Eye (tissue), 1 donor: ENCODE measurements at regions not wholly inside any gene's neighbourhood (a gene's known extent, or its start where the extent isn't known, plus 50 kb on each side); places are given as distances from the start of the nearest gene placed in this dataset.
A peak's percentile ranks its signal among the peaks of the same experiment; 100 is the strongest.
"Not testable (repeated sequence)": the region's sequence is repeated elsewhere in the genome, so short reads cannot be mapped to it uniquely, and the experiment has no call there.

Experiments
- DNase-seq: peaks from one replicate; pipeline ENCODE4 v3.0.0-alpha.2; 2015

DNA sequence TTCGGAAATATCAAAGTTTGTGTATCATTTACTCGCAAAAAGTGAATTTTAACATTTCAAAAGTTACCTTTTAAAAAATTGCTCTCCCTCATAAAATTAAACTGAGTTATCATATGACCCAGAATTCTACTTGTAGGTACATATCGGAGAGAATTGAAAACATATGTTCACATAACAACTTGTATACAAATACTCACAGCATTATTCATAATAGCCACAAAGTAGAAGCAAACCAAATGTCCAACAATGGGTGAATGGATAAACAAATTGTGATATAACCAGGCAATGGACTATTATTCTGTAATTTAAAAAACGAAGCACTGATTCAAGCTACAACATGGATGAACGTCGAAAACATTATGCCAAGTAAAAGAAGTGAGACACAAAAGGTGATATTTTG lies 412.0 kb upstream of the TCF4 start:
- no peak for DNase-seq

DNA sequence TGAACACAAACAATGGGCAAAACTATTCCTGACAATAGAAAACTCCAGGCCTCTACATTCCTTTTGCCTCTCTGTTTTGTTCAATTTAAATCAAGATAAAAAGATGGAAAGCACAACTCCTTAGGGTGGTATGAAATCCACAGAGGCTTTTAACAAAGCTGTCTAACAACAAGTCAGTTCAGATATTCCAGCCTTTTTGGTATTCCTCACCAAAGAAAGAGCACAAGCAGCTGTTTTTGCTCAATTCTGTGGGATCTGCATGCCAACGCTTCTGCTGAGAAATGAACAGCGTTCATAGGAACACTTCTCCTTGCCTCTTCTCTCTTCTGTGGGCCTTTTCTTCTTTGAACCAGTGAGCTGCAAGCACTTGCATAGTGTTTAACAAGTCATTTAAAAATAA lies 411.6 kb upstream of the TCF4 start:
- no peak for DNase-seq

DNA sequence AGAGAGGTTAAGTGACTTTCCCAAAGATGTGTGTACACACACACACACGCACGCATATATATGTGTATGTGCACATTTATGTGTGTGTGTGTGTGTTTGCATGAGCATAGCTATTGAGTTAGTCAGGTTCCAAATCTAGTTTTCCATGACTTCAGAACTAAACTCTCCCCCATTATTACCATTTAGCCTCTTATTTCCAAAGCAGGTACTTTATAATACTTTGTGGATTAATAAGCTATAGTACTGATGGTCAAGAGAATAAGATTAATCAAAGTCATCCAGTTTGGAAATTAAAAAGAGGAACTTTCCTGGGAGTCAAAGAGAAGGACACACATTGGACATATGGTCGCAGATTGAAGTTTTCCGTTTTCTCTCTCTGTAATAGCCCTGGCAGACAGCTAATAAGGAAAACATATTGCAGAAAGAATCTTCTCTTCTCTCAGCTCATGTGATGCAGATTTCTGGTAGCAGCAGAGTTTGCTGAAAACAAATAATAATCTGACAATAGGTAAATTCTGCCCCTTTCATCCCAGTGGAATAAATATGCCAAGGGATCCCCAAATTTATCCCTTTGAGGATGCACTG lies 410.9 kb upstream of the TCF4 start:
- DNase-seq: peak; percentile 30

DNA sequence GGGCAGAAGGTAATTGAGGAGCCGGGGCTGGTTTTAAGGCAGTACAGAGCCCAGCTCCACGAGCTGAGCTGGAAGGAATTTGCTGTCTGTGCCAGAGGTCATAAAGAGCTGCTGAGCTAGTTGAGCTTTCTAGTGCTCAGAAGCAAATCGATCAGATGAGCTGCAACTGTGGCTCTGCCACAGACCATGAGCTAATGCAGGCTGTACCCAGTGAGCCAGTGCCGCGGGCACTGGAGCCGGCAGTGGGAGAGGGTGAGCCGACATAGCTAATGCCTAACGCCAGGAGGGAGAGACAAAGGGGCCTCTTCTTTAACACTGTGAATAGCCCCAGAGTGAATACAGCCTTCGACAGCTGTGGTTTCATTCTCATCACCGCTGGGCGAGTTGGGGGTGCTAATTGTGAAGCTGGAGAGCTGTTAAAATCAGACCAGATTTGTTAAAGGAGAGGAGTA lies 410.1 kb upstream of the TCF4 start:
- DNase-seq: peak; percentile 84

DNA sequence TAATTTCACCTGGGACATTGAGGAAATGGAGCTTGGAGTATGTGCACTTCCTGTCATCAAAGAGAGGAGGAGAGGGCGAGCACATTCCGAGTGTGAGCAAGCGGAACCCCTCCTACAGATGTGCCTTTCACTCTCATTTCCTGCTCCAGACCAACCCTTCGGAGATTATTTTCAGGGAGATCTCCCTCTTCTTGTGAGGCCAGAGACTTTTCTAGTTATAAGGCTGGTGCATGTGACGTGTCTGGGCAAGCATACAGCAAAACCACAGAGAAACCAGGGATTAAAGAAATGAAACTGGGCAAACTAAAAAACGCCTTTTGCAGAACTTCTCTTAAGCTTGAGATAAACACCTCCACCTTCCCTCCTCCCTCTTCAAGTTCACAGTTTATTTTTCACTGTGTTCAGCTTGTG lies 409.2 kb upstream of the TCF4 start:
- DNase-seq: no peak

DNA sequence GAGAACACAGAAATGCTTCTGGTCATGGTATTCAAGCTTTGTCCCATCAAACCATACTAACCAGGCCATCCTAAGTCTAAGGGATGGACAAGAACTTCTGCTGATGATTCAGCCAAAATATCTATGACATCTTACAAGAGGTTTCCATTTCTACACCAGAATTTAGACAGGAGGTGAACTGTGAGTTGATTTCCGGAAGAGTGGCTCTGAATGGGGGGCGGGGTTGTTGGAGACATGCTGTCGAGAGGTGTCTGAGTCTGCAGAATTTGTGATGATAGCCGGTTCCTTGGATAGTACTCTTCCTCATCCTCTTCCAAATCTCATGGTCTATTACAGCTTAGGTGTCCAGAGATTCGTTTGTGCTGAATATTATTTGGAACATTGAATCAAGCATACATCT lies 408.7 kb upstream of the TCF4 start:
- DNase-seq: no peak

DNA sequence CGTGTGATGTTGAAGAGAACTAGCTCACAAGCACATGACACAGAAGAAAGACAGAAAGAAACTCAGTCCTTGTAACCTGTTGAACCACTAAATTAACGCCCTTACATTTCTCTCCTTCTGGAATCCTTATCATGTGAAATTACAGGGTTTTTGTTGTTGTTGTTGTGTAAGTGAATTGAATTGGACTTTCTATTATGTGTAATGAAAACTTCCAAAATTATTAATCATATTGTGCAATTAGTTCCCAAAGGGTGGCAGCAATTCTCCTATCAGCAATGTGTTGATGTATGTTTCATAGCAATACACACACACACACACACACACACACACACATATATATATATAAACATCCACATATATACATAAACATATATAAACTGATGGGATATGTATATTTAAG lies 402.2 kb upstream of the TCF4 start:
- DNase-seq: no peak

DNA sequence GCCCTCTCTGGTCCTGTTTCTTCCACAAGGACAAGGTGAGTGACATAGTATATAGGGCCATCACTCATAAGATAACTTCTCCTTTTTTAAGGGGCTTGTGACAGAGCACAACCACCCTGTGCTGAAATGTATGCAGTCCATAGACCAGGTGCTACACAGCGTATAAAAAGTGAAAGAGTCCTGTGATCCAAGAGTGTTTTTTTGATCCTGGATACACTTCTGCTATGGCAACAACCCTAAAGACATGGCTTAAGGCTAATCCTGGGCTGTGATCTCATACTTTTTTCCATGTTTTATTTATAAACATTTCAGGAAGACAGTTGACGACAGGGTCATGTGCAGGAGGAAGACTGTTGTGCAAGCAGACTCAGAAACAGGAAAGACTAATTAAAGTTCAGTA lies 400.5 kb upstream of the TCF4 start:
- DNase-seq: peak; percentile 7

DNA sequence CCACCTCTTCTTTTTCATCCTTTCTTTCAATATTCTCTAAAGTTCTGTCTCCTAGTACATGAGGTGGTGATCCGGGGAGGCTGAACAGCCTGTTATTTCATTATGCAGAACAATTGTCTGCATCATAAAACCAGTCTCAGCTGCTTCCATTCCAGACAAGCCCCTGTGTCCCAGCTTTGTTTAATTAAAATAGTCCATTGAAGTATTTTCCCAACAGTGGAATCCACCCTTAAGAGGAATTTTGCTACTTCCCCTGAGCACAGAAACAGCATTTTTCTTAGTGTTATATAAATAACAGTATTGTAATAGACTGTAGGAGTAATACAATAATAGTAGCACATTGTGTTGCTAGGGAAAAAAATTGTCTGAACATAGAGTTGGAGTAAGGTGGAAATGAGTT lies 395.4 kb upstream of the TCF4 start:
- no peak for DNase-seq

DNA sequence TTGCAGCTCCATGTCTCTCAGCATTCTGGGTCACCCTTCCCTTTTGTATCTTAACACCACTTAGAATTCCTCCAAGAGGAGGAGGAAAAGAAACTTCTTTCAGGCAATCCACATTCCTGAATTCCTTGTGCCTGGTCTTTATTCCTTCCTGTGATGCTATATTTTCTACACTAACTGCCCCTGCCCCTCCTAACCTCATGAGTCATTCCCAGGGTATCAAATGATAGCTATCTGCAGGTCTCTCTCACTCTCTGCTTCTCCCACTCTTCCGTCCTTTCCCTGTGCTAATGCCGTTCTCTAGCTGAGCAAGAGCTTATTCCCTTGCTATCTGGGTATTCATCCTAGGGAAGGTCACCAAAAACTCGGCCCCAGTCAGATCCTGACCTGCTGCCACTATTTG lies 395.0 kb upstream of the TCF4 start:
- DNase-seq: no peak

DNA sequence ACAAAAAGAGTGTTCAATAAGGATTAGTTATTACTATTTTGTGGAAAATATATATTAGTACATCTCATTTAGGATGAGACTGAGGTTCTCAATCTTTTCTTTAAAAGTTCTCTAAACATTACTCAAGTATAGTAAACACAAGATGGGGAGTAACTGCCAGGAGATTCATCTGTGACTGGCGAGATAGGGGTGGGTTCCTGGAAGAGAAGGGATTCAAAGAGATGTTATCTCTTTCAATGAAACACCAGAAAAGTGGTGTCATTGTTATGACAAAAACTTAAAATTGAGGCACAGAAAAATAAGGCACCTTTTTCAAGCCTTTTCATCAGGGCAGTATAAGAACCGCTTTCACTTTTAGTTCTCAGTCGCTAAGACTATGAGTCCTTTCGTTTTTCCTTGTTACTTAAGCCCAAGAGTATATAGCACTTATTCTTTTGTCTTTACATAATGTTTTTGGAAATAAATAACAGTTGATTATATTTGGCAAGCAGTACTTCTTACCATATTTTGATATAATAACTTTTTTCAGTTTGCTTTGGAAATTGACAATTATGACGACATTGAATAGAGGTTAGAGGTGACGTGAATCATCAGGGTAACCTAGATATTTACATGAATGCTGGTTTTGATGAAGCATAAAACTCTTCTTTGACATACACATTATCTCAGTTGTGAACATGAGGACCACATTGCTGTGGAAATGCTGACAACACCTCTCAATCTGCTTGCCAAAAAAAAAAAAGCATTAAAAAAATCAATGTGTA lies 393.9 kb upstream of the TCF4 start:
- no peak for DNase-seq

DNA sequence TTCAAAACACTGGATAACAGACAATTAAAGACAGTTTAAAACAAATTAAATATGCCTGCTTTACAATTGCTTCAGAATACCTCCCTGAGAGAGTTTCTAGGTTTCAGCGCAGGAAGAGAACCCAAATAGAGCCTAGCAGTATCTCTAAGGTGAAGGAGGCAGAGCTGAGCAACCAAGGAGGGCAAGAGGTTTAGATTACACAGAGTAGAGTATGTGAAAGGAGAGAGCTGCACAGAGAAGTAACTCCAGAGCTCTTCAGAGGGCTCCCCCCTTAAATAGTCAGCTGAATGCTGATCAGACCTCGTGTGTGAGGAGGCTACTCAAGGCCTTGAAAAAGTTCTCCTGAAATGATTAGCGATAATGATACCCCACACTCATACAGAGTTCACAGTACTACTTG lies 386.5 kb upstream of the TCF4 start:
- DNase-seq: no peak

DNA sequence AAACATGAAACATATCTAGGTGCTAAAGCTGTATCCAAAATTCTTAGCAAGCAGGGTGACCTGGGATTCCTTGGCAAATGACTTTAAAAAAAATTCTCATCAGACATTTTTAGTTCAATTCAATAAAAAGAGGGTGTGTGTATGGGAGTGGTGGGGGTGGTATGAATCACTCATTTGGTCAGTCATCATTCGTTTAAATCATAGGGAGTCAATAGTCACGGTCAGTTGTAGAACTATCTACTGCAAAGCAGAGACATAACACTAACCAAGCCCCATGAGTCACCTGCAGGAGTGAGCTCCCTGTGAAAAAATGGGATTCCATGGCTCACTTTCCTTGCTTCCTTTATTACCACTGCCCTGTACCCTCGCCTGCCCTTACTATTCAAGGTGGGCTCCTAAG lies 380.6 kb upstream of the TCF4 start:
- no peak for DNase-seq

DNA sequence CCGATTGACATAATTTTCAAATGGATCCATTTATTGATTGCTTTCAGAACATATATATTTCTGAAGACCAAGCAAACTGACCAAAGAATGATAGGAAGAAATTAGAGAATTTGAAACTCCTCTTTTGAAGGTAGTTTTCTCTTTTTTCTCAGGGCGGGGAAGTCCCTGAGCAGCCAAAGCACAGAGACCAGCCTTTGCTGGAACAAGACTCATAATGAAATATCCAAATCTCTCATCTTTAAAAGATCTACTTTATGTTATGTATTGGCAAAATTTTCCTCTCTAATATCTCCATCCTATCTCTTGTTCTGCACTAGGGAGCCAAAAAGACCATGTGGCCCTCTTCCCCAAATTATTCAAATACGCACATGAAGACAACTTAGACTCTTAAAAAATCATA lies 379.0 kb upstream of the TCF4 start:
- DNase-seq: no peak

DNA sequence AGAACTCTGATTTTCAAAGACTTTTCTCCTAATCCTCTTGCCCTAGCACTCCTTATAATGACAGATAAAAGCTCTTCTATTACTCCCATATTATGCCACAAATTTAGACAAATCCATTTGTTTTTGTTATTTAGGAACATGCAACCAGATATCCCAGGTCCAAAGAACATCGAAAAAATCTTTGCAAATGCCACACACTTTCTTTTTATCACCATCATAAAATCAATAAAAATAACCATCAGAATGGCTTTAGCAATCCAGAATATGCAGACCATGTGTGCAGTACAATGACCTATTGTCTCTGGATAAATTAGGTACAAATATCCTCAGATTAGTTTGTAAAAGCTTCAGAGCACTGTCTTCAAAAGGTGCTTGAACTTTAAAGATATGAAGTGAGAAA lies 376.2 kb upstream of the TCF4 start:
- DNase-seq: no peak

DNA sequence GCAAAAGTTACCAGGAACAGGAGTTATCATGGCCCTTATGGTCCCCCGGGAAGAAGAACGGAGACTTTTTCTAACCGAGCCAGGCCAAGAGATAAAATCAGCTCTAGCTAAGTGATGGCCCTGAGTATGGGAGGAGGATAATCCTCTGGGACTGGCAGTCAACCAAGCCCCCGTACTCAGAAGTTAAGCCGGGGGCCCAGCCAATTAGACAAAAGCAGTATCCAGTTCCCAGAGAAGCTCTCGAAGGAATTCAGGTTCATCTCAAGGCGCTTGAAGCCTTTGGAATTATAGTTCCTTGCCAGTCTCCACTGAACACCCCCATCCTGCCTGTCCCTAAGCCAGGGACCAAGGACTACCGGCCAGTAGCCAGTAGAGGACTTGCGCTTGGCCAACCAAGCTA lies 365.3 kb upstream of the TCF4 start:
- DNase-seq: no peak

DNA sequence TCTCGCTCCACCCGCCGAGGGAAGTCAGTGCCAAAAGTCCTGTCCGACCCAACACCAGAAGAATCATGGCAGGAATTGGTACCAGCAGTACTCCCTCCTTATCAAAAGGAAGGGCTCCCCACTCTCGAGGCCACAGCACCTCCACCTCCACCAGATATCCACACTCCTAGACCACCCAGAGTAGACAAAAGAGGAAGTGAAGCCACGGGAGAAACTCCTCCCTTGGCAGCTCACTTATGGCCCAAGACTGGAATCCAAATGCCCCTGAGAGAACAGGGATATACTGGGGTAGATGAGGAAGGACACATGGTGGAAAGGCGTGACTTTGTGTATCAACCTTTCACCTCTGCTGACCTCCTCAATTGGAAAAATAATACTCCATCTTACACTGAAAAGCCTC lies 363.7 kb upstream of the TCF4 start:
- DNase-seq: not testable (repeated sequence)

DNA sequence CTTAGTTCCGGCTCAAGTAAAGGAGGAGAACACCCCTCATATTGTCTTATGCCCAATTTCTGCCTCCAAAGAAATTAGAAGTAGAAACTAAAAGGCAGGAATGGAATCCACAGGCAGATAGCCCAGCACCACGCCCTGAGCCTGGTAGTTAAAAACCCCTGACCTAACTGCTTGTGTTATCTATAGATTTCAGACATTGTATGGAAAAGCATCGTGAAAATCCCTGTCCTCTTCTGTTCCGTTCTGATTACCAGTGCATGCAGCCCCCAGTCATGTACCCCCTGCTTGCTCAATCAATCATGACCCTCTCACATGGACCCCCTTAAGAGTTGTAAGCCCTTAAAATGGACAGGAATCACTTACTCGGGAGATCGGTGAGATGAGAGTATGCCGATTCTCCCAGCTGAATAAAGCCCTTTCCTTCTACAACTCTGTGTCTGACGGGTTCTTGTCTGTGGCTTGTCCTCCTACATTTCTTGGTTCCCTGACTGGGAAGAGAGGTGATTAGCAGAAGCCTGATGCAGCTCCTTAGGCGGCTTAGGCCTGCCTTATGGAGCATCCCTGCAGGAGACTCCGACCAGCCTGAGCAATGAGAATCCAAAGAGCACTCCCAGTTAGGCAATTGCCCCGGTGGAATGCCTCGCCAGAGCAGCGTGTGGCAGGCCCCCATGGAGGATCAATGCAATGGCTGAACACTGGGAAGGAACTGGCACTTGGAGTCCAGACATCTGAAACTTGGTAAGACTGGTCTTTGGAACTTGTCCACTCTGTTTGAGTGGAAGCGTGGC lies 362.6 kb upstream of the TCF4 start:
- no peak for DNase-seq

DNA sequence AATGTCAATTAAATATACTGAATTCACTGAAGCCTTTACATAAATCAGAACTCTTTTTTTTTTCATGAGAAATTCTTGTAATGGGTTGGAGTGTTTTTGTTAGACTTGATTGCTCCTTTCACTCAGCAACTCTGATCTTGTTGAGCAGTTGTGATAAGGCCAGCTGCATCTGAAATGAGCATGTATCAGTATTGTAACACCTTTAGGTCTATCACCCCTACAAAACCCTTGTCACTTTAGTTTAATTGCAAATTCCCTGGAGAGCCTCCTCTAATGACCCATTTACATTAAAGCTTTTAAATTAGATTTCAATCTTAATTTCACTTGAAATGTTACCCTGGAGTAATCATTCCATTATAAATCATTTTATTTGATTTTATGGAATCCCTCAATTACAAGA lies 346.8 kb upstream of the TCF4 start:
- peak; percentile 11 for DNase-seq

DNA sequence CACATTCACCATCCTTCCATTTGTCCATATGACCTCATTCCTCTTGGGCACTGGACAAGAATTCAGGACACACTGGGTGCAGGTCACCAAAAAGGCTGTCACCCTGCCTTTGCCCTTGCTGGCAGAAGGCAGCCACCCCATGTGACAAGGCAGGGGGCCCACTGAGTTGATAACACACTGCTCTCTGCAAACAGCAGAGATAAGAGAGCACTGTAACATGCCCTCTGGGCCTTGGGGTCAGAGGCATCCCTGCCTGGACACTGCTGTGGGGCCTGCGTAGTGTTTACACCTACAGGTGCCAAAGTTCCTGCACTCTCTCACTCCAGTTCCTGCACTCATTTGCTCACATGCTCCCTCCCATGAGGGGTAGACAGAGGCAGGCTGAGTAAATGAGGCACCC lies 344.7 kb upstream of the TCF4 start:
- DNase-seq: no peak

DNA sequence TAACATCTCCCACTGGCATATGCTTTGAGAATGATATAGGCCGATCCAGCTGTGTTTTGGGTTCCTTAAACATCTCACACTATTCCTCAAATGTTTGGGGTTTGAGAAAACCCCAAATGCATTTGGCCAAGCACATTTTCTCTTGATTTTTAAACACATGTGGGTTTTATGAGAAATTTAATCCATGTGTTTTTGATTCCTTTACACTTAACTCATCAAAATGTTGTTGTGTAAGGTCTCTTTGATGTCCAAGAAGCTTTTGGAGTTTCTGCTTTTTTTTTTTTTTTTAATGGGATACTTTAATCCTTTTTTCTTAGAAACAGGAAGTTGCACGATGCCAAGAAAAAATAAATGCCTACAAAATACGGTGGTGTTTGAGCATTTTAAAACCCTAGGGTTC lies 339.8 kb upstream of the TCF4 start:
- DNase-seq: peak; percentile 44

DNA sequence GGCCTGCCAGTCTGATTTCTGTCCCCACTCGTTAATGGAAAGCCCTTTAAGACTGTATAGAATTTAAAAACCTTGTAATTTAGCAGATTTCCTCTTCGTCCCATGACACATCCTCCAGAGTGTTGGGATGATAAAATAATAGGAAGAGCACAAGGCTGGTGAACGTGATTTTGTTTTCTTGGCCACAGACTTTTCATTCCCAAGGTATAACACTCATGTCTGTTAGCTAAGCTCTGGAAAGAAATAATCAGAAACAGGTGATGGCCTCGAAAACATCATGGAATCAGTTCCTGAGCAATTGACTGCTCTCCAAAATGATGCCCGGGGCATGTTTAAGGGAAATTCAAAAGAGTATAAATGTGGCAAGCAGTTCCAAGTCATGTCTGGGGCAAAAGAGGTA lies 337.8 kb upstream of the TCF4 start:
- DNase-seq: no peak

DNA sequence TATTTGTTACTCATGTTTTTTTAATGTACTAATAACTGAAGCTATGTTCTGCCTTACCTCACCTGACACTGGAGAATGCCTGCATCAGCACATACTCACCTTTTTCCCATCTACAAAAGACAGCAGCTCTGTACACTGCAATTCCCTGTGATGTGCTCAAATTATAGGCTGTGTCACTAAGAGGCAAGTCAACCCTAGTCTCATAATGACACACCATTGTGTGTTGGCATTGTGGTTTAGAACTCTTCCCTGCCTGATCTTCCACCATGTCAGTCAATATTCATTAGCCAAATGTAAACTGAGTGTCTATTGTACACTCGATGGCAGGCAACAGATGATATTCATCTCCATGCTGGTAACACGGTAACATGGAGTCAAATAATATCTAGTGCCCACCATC lies 332.1 kb upstream of the TCF4 start:
- DNase-seq: no peak

DNA sequence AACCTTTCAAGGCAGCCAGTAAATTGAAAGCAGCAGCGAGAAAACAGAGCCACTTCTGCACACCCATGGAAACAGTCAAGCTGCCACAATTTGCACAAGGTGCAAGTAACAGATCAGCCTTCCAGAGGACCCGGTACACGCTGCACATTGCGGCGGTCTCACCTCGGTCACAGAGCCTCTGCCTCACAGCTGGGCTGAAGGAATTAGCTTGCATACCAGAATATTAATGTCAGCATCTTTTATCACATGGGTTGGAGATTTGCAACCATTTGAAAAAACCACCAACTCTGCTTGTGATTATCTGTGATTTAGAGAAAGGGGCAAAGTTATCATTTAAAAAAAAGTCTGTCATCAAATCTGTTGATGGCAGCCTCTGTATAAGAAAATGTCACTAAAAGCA lies 330.5 kb upstream of the TCF4 start:
- no peak for DNase-seq
